HG03095 (cell line): ENCODE measurements at regions not wholly inside any gene's neighbourhood (a gene's known extent, or its start where the extent isn't known, plus 50 kb on each side); places are given as distances from the start of the nearest gene placed in this dataset.

Source experiments
- ATAC-seq: cut with Tn5 transposase; IDR thresholded peaks from one replicate; pipeline ENCODE4 v1.9.1; 2021; ENCODE audit warnings: moderate library complexity; ENCODE audit not compliant: unreplicated experiment

DNA sequence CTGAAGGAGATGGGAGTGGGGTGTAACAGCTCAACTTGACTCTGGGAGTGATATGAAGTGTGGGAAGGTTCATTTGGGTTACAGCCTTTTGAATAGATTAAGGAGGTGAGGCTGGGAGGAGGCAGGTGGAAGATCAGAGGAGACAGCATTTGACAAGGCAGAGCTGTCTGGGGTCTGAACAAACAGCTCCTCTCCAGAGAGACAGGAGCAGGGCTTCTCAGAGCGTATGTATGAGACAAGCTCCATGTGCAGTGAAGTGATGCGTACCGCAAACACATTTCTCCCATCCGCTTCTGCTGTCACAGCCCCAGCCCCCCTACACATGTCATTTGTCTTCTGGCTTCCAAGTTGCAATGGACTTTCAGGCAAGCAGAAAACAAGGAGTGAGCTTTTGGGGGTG, 137.1 kb upstream of the E2F8 start:
- ATAC-seq, result no peak

DNA sequence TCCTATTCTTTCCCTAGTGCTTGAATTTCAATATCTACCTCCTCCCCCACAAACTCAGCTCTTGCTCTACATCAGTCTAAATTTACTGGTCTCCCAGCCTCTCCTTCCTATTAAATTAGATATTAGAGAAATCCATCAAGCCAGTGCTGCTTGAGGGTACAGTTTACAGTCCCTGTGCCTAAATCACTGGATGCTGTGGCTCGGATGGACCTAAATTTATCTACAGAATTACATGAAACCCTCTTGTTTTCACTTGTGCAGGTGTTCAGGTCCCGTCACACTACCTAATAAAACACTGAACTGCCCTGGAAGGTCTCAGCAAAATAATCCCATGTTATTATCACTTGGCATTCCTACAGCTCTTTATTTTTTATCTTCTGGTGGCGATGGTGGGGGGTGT, 134.7 kb upstream of the E2F8 start:
- ATAC-seq, result no peak

DNA sequence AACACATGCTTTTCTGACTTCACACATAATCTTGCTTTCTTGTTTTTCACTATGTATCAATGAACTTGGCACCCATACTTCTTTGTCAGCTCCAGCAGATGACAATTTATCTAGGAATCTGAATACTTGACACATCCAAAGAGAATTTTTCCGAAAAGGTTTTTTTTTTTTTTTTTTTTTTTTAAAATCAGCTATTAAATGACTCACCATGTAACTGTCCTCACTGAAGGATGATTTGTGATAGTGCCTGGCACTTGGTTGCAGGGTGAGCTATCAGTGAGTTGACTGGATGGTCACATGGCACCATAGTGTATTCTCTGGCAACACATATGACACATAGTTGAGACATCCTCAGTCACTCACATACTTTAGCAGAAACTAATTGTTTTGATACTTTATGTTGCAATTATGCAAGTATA, 133.4 kb upstream of the E2F8 start:
- no peak for ATAC-seq

DNA sequence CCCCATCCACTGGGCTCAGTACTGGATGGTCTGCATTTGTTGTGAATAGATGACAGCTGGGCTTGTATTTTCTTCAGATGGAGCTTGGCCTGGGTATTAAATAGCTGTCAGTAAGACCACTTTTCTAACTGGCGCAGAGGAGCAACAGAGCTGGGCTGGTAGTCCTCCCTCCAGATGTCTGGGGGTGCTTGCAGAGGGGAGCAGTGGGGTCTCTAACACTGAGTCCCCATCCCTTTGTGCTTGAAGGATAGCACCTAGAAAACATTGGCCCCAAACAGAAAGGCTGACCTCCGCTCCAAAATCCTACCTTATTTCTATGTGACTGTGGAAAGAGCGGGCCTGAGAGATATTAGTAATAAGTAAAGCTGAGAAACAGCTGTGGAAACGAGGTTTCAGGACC, 131.6 kb upstream of the E2F8 start:
- ATAC-seq, result no peak

DNA sequence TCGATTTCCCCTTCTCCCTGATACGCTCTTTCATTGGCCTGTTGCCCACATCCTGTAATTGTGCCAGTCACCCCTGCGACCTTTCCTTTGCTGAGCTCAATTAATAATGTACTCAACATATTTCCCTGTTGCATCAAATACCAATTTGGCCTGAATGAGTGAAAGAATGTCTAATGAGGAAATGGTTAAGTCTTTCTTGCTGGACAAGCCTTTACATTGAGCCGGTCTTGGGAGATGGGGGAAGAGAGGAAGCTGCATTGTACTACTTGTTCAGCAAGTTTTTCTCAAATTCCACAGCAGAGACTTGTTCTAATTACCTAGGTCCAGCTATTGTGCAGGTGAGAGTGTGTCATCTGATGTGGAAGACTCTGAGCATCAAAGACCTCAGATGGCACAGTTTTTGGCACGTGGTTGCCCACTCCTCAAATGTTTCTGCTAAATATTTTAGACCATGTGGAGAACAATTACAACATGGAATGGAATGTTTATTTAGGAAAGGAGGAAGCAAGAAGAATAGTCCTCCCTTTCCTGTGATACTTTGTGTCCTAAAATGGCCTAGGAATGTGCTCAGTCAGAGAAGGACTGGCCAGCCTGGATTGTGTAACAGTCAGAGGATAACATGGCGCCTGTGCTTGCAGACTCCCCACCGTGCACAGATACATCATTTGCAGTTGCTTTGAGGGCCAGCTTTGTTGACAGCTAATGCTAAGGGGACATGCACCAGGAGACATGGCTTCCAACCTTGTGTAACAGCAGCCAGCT, 129.5 kb upstream of the E2F8 start:
- no peak for ATAC-seq

DNA sequence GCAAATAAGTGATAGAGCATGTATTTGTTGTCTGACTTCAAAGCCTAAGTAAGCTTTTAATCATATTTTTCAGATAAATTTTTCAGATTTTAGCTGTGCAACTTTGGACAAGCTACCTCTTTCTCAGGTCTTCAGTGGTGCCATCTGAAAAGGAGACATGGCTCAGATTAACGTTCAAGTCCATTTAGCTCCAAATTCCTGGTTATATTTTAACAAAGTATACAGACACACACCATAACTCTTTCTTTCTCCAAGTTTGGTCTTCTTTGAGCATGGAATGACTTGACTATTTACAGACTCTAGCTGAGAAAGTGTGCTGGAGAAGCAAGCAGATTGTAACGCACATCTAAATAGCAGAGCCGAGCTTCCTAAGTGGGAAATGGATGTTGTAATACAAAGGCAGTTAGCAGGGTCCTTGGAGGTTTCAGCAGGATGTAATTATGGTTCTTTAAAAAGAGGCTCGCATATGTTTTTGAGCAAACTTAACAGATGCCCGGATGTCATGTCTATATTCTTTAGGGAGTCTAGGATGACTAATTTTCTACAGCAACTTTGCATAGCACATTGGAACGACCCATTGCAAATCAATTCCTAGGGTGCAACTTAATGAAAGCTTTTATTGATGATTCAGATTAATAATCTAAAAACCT, 128.1 kb upstream of the E2F8 start:
- ATAC-seq, result no peak

DNA sequence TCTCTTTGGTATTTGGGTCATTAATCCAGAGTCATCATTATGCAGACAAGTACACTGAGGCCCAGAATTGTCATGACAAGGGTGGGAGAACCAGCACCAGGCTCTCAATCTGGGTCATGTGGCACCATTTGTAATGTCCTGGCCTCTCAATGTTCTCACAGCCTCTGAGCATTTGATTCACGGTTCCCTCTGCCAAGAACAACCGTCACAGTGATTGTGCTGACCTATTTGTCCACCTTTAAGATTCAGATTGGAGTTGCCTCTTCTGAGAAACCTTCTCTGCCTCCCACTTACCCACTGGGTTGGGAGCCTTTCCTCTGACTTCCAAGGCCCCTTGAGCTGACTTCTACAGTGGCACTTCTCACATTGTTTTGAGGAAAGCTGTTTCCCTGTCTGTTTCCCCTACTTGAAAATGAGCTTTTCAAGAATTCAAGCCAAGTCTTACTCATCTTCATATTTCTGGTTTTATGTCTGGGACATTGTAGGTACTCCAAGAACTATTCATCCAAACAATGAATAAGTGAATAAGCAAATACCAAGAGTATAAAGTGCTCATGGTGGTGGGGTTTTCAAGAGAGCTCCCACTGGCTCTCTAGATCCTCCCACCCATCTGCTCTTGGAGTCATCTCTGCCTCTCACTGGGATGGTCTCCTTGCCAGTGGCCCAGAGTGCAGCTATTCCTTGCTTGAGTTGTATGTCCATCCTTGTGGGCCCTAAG, 126.4 kb upstream of the E2F8 start:
- no peak for ATAC-seq

DNA sequence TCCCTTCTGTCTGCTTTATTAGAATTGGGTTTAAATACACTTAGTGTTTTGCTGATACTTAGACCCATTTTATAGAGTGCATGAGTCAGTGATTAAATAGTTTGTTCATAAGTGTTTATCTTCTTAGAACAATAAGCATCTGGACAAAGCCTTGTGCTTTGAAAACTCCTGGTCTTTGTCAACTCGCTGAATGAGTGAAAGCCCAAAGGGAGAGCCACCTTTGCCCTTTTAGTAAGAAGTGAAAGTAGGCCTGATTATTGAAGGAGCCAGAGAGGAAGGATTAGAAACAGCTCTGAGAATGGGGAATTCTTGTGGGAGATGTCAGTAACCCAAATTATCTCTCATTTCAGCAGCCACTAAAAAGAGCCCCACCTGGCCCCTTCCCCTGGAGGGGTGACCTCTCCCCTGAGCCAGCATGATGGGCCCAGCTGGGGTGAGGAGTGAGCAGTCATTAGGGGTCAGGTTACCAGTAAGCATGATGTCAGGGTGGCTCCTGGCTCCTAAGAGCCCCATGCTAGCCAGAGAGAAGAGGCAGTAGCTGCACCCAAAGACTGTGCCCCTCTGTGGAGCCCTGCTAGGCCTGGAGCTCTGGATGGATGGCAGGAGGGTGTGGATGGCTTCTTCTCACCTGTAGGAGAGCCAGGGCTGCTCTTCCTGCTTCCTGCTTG, 125.1 kb upstream of the E2F8 start:
- no peak for ATAC-seq

DNA sequence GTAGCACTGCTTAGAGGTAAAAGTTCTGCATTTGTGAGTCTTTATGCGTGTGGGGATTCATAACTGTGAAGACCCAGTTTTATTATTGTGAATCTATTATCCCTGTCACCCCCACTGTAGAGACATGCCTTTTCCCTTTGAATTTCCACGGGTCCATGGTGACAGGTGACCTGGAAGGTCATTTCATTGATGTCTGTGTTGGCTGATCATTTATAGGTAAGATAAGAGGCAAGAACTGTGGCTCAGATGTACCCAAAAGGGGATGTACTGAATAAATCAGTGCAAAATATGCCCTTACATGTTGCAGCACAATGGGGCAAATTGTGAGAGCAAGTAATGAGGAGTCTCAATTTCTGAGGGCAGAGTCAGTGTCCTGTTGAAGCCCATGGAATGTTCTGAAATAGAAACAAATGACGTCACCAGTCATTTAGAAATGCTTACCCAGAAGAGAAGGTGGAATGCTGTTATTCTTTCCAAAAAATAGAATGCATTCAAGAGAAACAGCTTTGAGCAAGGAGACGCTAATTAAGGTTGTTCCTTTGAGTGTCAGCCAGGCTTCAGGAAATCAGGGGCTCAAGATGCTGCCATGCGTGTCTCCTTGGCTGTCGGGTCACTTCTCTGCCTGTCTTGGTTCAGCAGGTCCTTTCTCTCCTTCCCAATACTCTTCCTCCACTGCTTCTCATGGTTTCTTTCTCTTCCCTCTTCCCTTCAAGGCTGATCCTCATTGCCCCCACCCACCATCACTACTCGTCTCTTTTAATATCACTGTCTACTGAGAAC, 118.7 kb upstream of the E2F8 start:
- no peak for ATAC-seq

DNA sequence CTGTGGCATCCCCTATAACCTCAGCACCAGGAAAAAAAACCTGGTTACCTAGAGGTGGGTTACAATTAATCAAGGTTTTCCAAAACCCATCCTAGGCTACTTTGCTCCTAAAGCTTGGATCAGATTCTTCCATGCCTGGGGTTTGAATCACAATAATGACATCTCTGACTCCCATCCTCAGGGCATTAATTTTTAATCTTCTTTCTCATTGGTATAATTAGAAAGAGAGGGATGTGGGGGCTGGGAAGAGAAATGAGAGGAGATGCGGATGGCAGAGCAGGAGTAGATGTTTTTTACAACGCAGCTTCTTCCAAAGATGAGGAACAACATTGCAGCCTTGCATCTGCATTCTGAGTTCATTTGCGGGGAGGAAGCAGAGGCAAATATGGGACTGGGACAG, 117.2 kb upstream of the E2F8 start:
- no peak for ATAC-seq

DNA sequence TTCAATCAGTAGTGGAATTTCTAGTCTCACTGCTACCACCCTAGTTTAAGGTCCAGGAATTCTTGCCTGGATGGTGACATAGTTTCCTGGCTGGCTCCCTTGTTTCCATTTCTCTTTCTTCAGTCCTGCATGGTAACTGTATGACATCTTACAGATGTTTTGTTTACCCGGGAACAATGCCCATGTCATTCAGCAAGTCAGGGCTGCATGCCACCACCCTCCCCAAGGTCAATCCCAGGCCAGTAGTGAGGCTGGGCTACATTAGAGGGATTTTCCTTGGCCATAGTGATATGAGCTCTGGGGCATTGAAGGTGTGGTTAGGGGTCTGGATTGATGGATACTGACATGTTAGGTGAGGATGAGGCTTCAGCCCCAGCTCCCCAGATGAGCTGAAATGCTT, 114.9 kb upstream of the E2F8 start:
- ATAC-seq, result no peak

DNA sequence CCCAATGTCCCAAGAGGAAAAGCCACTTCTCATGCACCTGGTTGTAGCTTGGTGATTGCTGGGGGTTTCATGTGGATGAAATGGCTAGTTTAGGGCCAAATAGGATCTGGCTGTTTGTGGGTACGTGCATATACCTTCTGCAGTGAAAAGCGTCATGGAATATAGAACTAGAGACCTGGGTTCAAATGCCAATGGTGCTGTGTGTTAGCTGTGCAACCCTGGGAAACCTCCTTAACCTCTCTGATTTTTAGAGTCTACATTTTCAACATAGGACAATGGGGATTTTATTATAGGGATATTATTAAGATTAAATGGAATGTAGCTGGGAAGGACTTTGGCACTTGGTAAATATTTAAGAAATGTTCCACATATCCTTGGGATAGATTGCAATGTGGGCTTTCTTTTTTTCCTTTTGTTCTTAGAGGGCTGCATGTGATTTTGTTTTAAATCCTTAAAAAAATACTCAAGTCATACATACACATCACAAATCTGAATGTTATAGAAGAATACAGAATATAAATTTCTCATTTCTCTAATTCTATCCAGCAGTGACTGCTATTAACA, 112.6 kb upstream of the E2F8 start:
- no peak for ATAC-seq

DNA sequence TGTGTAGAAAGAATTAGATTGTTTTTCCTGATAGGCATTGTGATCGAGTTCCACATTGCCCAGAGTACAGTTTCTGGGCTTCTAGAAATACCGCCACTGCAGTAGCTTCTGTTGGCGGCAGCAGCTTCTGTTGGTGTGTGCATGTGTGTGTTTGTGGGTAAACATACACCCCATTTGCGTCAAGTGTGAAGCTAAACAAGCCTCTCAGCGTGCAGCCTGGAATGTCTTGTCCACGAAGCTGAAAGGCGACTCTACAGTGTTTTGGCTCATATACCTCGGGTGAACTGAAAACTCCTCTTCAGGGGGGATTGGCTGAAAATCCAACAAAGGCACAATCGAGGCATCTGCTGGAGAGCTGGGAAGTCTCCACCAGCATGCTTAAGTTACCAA, 112.0 kb upstream of the E2F8 start:
- no peak for ATAC-seq

DNA sequence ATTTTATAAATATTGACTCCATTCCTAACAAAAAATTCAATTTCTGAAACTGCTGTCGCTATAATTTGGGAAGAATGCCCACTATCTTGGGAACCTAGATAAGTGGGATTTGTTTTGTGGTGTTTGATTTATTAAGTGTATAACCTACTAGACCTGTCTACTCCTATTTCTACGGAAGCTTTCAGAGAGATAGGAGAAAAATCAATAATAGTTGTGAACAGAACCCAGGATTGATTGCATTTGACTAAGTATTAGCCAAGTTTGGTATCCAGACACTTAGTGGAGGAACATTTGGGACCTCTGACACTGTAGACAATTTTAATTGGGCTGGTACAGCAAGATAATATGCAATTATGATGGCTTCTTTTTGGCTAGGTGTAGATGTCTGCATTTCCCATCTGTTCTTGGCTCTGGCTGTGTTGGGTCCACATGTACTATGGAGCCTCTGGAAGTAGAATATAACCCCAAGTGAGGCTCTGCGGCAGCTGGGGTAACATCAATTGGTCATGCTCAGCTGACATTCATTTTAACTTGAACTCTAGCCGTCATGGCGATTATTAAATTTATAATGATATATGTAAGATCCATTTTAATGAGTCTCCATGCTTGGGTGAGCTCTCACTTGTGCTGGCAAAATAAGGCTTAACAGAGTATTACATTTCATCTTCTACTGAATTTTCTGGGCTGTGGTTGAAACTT, 111.5 kb upstream of the E2F8 start:
- ATAC-seq, result no peak

DNA sequence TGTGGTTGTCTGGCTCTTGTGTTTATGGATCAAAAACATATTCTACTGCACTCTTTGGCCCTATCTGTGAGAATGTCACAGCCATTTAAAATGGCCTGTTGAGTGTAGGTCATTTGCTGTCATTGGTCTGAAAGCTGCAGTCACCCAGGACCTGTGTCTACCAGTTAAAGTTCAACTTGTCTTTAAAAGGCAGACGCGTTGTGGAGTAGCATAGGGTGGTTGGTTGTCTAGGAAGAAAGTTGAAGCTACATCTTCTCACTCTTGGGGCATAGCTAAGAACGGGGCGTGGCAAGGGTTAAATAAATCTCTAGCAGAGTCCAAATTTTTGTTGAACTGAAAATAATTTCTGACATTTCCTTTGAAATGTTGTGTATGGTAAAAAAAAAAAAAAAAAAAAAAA, 110.7 kb upstream of the E2F8 start:
- ATAC-seq, result no peak

DNA sequence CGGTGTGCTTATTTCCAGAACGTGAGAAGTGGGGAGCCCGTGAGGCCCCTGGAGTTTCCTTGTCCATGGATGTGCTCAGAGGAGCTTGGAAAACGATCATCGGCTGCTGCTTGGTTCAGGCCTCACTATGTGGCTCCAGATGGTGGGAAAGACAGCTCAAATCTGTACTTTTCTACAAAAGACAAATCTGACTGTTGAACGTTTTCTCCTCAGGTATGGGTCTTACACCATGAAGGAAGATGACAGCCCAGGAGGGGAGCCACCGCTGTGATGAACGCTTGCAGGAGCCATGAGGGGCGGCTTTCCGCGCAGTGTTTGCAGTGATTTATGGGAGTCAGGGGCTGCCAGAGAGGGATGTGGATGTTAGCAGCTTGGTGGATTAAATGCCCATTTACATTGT, 109.4 kb upstream of the E2F8 start:
- no peak for ATAC-seq

DNA sequence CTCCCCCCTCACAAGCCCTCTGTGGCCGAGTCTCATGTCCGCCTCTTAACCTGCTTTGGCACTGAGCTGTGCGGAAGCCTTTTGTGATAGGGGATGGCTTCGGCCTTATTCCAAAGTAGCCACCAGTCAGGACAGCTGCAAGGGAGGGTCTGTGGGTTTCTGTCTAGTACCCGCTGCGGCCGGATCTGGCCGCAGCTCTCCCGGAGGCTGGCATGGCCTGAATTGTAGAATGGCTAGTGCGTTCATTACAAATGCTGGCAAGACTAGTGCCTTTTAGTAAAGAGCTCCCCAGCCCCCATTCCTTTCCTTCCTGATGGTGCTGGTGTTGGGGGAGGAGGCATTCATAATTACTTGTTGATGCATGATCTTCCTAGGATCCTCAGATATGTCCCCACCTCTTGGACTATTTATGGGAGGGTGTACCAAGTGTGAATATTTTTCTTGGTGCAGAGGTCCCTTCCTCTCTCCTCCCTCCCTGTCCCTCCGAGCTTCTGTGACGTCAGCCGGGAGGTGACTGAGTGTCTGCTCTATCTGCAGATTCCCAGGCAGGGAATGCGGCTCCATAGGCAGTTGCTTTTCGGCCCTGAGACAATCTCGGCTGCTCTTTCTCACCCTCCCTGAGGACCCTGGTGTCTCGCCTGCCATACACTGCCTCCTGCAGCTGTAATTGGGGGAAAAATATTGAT, 108.7 kb upstream of the E2F8 start:
- no peak for ATAC-seq

DNA sequence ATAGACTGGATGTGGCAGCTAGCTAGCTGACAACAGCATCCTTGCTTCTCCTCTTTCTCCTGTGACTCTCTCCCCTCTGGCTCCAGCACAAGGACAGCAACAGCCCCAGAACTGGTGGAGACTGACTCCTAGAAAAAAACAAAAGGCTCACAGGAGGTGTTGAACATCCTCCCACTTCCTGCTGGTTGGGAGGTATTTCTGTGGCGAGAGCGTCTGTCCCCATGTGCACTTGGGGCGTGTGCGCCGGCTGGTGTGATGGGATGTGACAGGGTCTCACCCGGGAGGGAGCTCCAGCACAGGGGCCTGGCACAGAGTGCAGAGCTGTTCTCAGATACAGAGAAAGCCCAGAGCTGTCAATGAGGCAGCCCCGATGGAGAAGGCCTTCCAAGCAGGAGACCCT, 107.2 kb upstream of the E2F8 start:
- no peak for ATAC-seq
